NCI-H2196 treated with DMSO at 0.1 percent for 48 hours (cell line): ENCODE measurements at regions not wholly inside any gene's neighbourhood (a gene's known extent, or its start where the extent isn't known, plus 50 kb on each side); places are given as distances from the start of the nearest gene placed in this dataset.

Experiments used
- DNase-seq: peaks from one replicate; lab custom pipeline; 2025; ENCODE audit not compliant: unreplicated experiment; lab: John Stamatoyannopoulos, UW

DNA sequence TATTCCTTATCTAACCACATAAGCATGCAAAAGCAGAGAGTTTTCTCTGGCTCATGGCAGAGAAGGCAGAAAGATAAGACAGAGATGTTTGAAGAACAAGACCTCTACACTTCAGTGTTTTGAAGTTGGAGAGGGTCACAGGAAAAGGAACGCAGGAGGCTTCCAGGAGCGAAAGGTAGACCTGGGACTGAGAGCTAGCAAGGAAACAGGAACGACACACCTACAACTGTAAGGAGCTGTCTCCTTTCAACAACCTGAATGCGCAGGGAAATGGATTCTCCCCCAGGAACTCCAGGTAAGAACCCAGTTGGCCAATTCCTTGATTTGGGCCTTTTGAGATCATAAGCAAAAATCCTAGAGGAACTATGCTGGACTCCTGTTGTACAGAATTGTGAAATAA lies 746.6 kb upstream of the DDX18 start:
- DNase-seq, result no peak

DNA sequence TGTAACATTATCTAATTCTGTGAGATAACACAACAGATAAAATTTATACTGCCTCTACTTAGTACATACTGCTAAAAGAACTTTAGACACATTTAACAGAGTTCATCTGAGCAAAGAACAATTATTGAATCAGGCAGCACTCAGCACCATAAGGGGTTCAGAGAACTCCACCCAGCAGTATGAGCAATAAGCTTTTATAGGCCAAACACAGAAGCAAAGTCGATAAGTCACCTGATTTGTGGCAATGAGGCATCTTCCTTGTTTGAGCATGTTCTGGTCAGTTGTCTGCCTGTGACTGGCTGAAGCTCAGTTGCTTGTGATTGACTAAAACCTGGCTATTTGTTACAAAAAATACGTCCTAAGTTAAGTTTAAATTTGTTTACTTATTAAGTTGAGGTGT lies 746.1 kb upstream of the DDX18 start:
- no peak for DNase-seq

GRCh38 chr2:117071556-117072102 lies 742.9 kb upstream of the DDX18 start:
- no peak for DNase-seq

DNA sequence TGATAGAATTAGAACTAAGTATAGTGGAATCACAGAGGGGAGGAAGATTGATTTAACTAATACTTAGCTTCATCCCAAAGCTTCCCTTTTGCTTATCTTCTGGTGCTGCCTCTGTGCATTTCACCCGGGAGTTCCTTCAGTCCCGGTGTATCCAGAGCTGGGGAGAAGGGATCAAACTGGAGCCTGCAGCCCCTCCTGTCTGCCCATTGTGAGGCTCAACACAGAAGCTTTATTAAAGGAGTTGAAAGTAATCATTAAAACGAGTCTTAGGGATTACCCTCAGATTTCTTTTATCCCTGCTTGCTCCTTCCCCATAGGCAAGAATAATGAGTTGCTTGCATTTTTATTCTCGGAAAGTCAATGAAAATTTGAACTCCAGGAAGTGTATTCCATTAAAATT lies 739.7 kb upstream of the DDX18 start:
- no peak for DNase-seq

GRCh38 chr2:117085256-117085655 lies 729.2 kb upstream of the DDX18 start:
- no peak for DNase-seq

GRCh38 chr2:117085737-117086136 lies 728.8 kb upstream of the DDX18 start:
- no peak for DNase-seq

GRCh38 chr2:117086174-117086942 lies 728.1 kb upstream of the DDX18 start:
- DNase-seq, result no peak

GRCh38 chr2:117086943-117087250 lies 727.6 kb upstream of the DDX18 start:
- no peak for DNase-seq

DNA sequence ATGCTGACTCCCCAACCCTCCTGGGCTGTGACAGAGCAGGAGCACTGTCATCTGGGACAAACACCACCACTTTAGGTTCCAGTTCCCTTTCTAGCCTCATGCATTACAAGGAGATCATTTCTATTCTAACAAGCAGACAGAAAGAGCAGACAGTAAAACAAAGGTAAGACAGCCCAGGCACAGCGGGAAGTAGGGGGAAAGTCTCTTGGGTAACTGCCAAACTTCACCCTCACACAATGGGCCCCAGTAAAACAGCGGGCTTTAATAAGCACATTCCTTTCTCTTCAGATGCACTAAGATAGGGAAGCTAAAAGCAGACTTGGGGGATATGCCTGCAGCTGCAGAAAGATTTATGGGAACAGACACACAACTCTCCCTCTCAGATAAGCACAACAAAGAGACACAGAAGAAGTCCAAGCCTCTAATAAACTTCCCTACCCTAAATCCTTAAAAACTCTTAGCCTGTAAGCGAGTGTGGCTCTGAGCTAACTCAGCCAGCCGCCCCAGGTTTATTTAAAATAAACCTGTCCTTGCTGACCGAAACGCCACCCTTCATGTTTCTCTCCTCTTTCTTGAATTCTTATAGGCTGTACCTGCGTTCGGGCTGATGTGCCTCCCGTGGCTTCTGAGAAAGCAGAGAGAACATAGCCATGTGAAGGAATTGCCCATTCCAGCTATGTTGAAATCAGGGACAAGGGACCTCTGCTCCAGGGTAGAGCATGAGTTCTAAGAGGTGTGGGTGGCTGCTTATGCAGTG lies 726.8 kb upstream of the DDX18 start:
- DNase-seq, result no peak

GRCh38 chr2:117091041-117091837 lies 723.3 kb upstream of the DDX18 start:
- no peak for DNase-seq

GRCh38 chr2:117101613-117102012 lies 712.9 kb upstream of the DDX18 start:
- no peak for DNase-seq

GRCh38 chr2:117108741-117109267 lies 705.7 kb upstream of the DDX18 start:
- no peak for DNase-seq

DNA sequence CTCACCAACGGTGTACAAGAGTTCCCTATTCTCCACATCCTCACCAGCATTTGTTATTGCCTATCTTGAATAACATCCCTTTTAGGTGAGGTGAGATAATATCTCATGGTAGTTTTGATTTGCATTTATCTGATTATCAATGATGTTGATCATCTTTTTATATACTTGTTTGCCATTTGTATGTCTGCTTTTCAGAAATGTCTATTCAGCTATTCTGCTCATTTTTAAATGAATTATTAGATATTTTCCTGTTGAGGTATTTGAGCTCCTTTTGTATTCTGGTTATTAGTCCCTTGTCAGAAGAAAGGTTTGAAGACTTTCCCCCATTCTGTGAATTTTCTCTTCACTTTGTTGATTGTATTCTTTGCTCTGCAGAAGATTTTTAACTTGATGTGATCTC lies 695.5 kb upstream of the DDX18 start:
- no peak for DNase-seq

DNA sequence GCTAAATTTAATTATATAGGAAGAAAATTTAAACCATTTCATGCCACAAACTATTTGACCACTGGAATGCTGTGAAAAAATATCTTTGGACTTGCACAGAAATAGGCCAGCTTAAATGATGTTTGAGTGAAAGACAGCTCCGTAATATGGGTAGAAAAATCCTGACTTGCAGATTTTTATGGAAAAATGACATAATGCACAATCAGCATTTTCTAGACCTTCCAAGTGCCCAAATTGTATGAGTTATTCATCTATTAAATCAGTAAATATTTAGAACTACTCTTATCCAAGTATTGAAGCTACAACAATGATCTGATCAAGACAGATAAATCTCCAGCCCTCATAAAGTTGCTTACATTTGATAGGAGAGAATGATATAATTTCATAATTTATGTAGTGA lies 691.1 kb upstream of the DDX18 start:
- no peak for DNase-seq

DNA sequence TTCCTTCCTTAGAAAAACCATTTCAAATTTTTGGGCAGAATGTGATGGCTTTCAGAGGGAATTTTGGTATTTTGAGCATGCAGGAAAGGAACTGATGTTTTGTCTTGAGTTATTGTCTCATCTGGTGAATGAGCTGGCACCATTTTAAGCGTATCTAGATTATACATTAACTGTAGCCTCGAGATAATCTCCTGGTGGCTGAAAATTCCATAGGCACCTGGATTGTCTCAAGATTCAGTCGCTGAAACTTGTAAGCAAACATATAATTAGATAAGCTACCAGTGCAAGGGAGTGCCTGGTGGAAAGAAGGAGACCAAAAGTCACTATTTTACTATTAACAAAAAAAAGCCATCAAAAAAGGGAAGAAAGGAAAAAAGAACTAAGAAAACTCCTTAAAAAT lies 687.8 kb upstream of the DDX18 start:
- no peak for DNase-seq

GRCh38 chr2:117127680-117128079 lies 686.8 kb upstream of the DDX18 start:
- no peak for DNase-seq

DNA sequence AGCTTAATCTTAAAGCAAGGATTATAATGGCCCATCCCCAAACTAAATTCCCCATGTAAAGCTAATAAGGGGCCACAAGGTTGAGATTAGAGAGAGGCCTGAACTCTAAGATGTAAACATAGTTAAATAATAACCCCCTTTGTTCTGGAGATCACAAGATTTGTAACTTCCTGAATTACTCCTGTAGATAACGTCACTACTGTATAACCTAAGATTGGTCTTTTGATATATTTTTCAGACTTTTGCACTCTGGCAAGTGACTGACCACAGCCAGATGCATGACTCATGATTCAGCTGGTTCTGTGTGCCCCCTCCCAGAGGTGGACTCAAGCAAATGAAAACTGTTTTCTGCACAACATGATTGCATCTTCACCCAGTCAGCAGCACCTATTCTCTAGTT lies 686.0 kb upstream of the DDX18 start:
- DNase-seq, result no peak

DNA sequence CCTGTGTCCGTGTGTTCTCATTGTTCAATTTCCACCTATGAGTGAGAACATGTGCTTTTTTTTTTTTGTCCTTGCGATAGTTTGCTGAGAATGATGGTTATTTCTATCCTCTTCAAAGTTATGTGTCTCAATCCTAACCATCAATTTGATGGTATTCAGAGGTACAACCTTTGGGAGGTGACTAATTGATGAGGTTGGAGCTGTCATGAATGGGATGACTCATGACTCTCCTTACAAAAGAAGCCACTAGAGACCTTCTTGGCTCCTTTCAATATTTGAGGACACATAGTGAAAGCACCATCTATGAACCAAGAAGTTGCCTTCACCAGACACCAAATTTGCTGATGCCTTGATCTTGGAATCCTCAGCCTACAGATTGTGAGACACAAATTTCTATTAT lies 677.1 kb upstream of the DDX18 start:
- no peak for DNase-seq

DNA sequence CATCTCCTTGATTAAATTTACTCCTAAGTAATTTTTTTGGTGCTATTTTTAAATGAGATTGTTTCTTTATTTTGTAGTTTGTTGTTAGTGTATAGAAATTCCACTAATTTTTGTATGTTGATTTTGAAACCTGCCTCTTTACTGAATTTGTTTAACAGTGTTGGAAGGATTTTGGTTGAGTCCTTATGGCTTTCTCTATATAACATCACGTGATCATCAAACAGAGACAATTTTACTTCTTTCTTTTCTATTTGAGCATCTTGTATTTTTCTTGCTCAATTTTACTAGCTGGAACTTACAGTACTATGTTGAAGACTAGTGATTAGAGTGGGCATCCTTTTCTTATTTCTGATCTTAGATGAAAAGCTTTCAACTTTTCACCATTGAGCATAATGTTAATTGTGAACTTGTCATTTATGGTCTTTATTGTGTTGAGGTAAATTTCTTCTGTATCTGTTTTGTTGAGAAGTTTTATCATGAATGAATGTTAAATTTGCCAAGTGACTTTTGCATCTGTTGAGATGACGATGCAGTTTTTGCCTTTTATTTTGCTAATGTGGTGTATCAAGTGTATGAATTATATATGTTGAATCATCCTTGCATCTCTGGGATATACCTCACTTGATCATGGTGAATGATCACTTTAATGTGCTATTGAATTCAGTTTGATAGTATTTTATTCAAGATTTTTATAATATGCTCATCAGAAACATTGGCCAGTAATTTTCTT lies 645.3 kb upstream of the DDX18 start:
- DNase-seq, result no peak

GRCh38 chr2:117170897-117171296 lies 643.6 kb upstream of the DDX18 start:
- DNase-seq, result no peak

DNA sequence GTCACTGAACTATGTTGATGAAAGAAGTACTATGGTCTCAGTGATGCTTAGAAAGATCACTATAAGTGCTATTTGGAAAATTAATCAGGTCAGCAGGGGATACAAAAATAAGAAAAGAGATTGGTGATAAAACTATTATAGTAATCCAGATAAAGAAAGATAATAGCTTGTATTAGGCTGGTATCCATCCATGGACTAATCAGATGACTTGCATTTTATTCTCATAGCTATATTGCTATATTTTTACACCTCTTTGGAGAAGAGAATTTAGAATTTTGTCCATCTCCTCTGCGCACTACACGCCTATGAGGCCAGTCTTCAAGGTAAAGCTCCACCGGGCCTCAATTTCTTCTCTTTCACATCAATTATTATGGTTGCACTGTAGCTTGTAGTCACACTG lies 635.1 kb upstream of the DDX18 start:
- no peak for DNase-seq
